ENCODE measurements at regions not wholly inside any gene's neighbourhood (a gene's known extent, or its start where the extent isn't known, plus 50 kb on each side); places are given as distances from the start of the nearest gene placed in this dataset.

- DNase-seq (ENCODE audit: low read depth) = peak; percentile 39
- no peak overlapping the region for H3K4me3 ChIP-seq (ENCODE audit: low read depth, low read length)
- no peak for TF ChIP-seq CTCF (IDR thresholded peaks at IDR 0.05; ENCODE audit: insufficient read depth, low read depth, low read length, missing control alignments)
These were observed 225.6 kb downstream of the AHR start for GRCh38 chr7:17523813-17524739.

- no peak for TF ChIP-seq CTCF (IDR thresholded peaks at IDR 0.05; ENCODE audit: insufficient read depth, low read depth, low read length, missing control alignments)
- no peak overlapping the region for H3K4me3 ChIP-seq (ENCODE audit: low read depth, low read length)
- DNase-seq (ENCODE audit: low read depth) = no peak
These were observed 226.3 kb downstream of the AHR start for GRCh38 chr7:17524746-17525145.

- no peak for DNase-seq (ENCODE audit: low read depth)
- no peak for TF ChIP-seq CTCF (IDR thresholded peaks at IDR 0.05; ENCODE audit: insufficient read depth, low read depth, low read length, missing control alignments)
- H3K4me3 ChIP-seq (ENCODE audit: low read depth, low read length) = no peak overlapping the region
These were observed 228.2 kb downstream of the AHR start for GRCh38 chr7:17526621-17527020.

DNA sequence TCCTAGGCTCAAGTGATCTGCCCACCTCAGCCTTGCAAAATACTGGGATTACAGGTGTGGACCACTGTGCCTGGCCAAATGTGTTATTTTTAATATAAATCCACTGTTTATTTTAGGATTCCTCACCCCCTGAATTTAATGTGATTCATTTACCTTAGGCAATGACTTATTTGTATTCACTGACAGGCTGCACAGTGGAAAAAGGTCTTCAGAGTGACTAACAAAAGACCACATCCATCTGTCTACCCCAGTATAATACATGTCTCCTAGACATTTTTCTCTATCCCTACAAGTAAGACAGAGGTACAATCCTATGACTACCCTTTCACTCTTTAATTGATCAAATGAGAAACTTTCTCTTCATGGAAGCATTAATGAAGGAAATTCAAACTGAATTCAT is 230.2 kb downstream of the AHR start:
- TF ChIP-seq CTCF (IDR thresholded peaks at IDR 0.05; ENCODE audit: insufficient read depth, low read depth, low read length, missing control alignments) = no peak
- DNase-seq (ENCODE audit: low read depth) = no peak
- no peak overlapping the region for H3K4me3 ChIP-seq (ENCODE audit: low read depth, low read length)

- no peak for DNase-seq (ENCODE audit: low read depth)
- TF ChIP-seq CTCF (IDR thresholded peaks at IDR 0.05; ENCODE audit: insufficient read depth, low read depth, low read length, missing control alignments) = no peak
These were observed 231.8 kb downstream of the AHR start for GRCh38 chr7:17530244-17530643.

DNA sequence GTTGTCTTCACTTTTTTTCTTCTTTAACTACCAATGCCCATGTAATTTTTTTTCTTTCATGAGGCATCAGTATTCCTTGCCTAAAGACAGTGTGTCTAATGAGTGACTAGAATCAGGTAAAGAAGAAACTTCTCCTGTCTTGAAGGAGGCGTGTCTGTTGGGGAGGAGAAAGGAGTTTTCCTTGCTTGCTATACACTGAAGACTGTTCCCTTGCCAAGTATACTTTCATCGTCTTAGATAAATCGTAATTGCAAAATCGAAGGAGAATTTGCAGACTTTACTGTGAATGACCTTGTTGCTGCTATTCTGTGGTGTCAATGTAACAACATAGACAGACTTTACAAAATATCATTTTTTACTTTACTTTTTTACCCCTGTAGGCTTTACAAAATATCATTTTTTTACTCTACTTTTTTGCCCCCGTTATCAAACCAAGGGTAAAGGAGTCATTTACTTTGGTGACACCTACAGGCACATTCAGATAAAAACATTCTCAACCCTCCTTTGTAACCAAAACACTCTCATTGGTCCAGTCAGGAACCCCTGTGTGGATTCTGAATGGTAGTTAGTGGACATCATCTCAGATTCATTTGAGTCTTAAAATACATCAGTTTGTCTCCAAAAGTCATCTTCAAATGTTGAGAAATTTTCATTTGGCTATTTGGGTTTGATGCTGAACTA is 232.4 kb downstream of the AHR start:
- H3K4me3 ChIP-seq (ENCODE audit: low read depth, low read length) = no peak overlapping the region
- peak; percentile 41 for DNase-seq (ENCODE audit: low read depth)
- peak; percentile 18 for TF ChIP-seq CTCF (IDR thresholded peaks at IDR 0.05; ENCODE audit: insufficient read depth, low read depth, low read length, missing control alignments)

More at GRCh38 chr7:17530244-17530643, 231.8 kb downstream of the AHR start:
- H3K4me3 ChIP-seq (ENCODE audit: low read depth, low read length) = no peak overlapping the region

Data from GM12865 (cell line).